H1 (cell line): ENCODE measurements at regions not wholly inside any gene's neighbourhood (a gene's known extent, or its start where the extent isn't known, plus 50 kb on each side); places are given as distances from the start of the nearest gene placed in this dataset.

Experiments used
- CTCF ChIA-PET: fragments of 300-600 bp; sonication (Branson Sonifier 250); formaldehyde crosslinking; loops from one replicate; lab custom pipeline; 2021; ENCODE audit not compliant: partially characterized antibody; lab: Charles Lee
- POLR2A ChIA-PET: fragments of 300-600 bp; sonication (Branson Sonifier 250); formaldehyde crosslinking; loops from one replicate; lab custom pipeline; 2021; ENCODE audit warnings: inconsistent platforms; ENCODE audit not compliant: partially characterized antibody; lab: Charles Lee
- DNase-seq, 2 experiments: peaks; one replicate each; pipeline versions ENCODE4 v3.0.0 to v3.0.0-alpha.2; 2010 to 2022; ENCODE audit warnings: low spot score in 2 of 2, low read depth in 1 of 2, mixed read lengths in 1 of 2
- FAIRE-seq: peaks from 2 replicates; lab custom pipeline; 2011; peaks lifted over from hg19 to GRCh38; lab: Jason Lieb, UNC
- H2AFZ ChIP-seq: 2 replicates; pipeline ENCODE4 v1.8.1; 2012; ENCODE audit warnings: low read length, inconsistent platforms
- H2AK5ac ChIP-seq: 2 replicates; pipeline ENCODE4 v1.6.1; 2013; ENCODE audit warnings: low read depth, low read length
- H2BK120ac ChIP-seq: replicated peaks from 2 replicates; pipeline ENCODE3; 2013; ENCODE audit warnings: low read depth, low read length, inconsistent platforms
- H2BK12ac ChIP-seq: 2 replicates; pipeline ENCODE4 v1.6.1; 2013; ENCODE audit warnings: low read depth, low read length
- H2BK15ac ChIP-seq: 2 replicates; pipeline ENCODE4 v1.6.1; 2013; ENCODE audit warnings: low read length
- H2BK20ac ChIP-seq: 2 replicates; pipeline ENCODE4 v1.6.1; 2013; ENCODE audit warnings: low read length
- H2BK5ac ChIP-seq: 2 replicates; pipeline ENCODE4 v1.6.1; 2013; ENCODE audit warnings: low read depth, low read length
- H3K14ac ChIP-seq: 2 replicates; pipeline ENCODE4 v1.6.1; 2013; ENCODE audit warnings: inconsistent platforms; ENCODE audit not compliant: insufficient read length
- H3K18ac ChIP-seq: 2 replicates; pipeline ENCODE4 v1.6.1; 2013; ENCODE audit warnings: low read length; ENCODE audit errors: extremely low read depth
- H3K23ac ChIP-seq: 2 replicates; pipeline ENCODE4 v1.6.1; 2013; ENCODE audit warnings: inconsistent platforms; ENCODE audit not compliant: insufficient read length
- H3K23me2 ChIP-seq: 2 replicates; pipeline ENCODE4 v1.6.1; 2013; ENCODE audit warnings: low read depth, low read length
- H3K27ac ChIP-seq: 2 replicates; pipeline ENCODE4 v1.6.1; 2011; ENCODE audit warnings: low read depth, low read length, inconsistent platforms
- H3K27me3 ChIP-seq, 4 experiments: replicated peaks in 1 of 4; 1 replicate in 1 of 4; 2 replicates in 3 of 4; pipeline versions ENCODE4 v1.6.1 to v1.8.1; 2011 to 2013; ENCODE audit warnings: low read length in 3 of 4, mild to moderate bottlenecking in 3 of 4, inconsistent platforms in 2 of 4, mixed read lengths in 2 of 4, moderate library complexity in 1 of 4; ENCODE audit not compliant: control insufficient read depth in 3 of 4, insufficient read depth in 3 of 4; ENCODE audit errors: extremely low read depth in 1 of 4
- H3K36me3 ChIP-seq, 4 experiments: 2 replicates each; pipeline versions ENCODE4 v1.6.1 to v1.8.1; 2011 to 2013; ENCODE audit warnings: mild to moderate bottlenecking in 4 of 4, low read length in 3 of 4, moderate library complexity in 2 of 4, control low read depth in 1 of 4, inconsistent platforms in 1 of 4; ENCODE audit not compliant: insufficient read depth in 4 of 4, control insufficient read depth in 2 of 4
- H3K4ac ChIP-seq: replicated peaks from 2 replicates; pipeline ENCODE3; 2013; ENCODE audit warnings: low read length, low read depth, mixed read lengths, inconsistent platforms; ENCODE audit not compliant: insufficient read length
- H3K4me1 ChIP-seq, 4 experiments: replicated peaks in 1 of 4; 1 replicate in 1 of 4; 2 replicates in 3 of 4; pipeline versions ENCODE4 v1.6.1 to v1.8.1; 2011 to 2013; ENCODE audit warnings: low read length in 3 of 4, inconsistent platforms in 2 of 4, mixed read lengths in 1 of 4; ENCODE audit not compliant: insufficient read depth in 4 of 4, control insufficient read depth in 3 of 4
- H3K4me2 ChIP-seq, 2 experiments: 2 replicates each; pipeline versions ENCODE4 v1.6.1 to v1.8.1; 2011 to 2013; ENCODE audit warnings: low read depth in 2 of 2, low read length in 2 of 2, control low read depth in 1 of 2, inconsistent platforms in 1 of 2, mild to moderate bottlenecking in 1 of 2; ENCODE audit not compliant: insufficient read depth in 1 of 2
- H3K4me3 ChIP-seq, 4 experiments: fragments of 200-600, 300-600 bp in 1 of 4; sonication (generic), shearing (Covaris generic), sonication (Bioruptor Twin) in 1 of 4; 2 replicates each; pipeline versions ENCODE4 v1.5.1 to v1.8.1; 2011 to 2016; ENCODE audit warnings: low read length in 4 of 4, low read depth in 3 of 4, control low read depth in 2 of 4, inconsistent platforms in 2 of 4, mild to moderate bottlenecking in 2 of 4, mixed read lengths in 1 of 4, moderate library complexity in 1 of 4; ENCODE audit not compliant: insufficient read depth in 2 of 4; ENCODE audit errors: extremely low read depth in 1 of 4
- H3K56ac ChIP-seq: replicated peaks from 2 replicates; pipeline ENCODE3; 2013; ENCODE audit warnings: low read depth, mild to moderate bottlenecking, mixed read lengths, low read length, inconsistent platforms; ENCODE audit not compliant: insufficient read length
- H3K79me1 ChIP-seq: 2 replicates; pipeline ENCODE4 v1.6.1; 2013; ENCODE audit warnings: low read depth, low read length, control low read depth
- H3K79me2 ChIP-seq, 2 experiments: 2 replicates each; pipeline versions ENCODE4 v1.6.1 to v1.8.1; 2012 to 2013; ENCODE audit warnings: low read length in 2 of 2, mild to moderate bottlenecking in 2 of 2, inconsistent platforms in 1 of 2; ENCODE audit not compliant: insufficient read depth in 2 of 2, control insufficient read depth in 1 of 2
- H3K9ac ChIP-seq, 4 experiments: replicated peaks in 1 of 4; 1 replicate in 1 of 4; 2 replicates in 3 of 4; pipeline versions ENCODE4 v1.6.1 to v1.8.1; 2011 to 2013; ENCODE audit warnings: low read depth in 3 of 4, low read length in 3 of 4, control low read depth in 2 of 4, mild to moderate bottlenecking in 2 of 4, moderate library complexity in 2 of 4, inconsistent platforms in 1 of 4; ENCODE audit errors: extremely low read depth in 1 of 4
- H3K9me3 ChIP-seq, 2 experiments: 2 replicates each; pipeline versions ENCODE4 v1.6.1 to v1.8.1; 2012 to 2013; ENCODE audit warnings: mild to moderate bottlenecking in 2 of 2, moderate library complexity in 2 of 2, control low read depth in 1 of 2, inconsistent platforms in 1 of 2, low read depth in 1 of 2, low read length in 1 of 2, mixed read lengths in 1 of 2; ENCODE audit not compliant: insufficient read depth in 2 of 2
- H4K20me1 ChIP-seq, 2 experiments: replicated peaks in 1 of 2; 2 replicates each; pipeline versions ENCODE3 to v1.8.1; 2011 to 2013; ENCODE audit warnings: inconsistent platforms in 2 of 2, low read length in 2 of 2, mild to moderate bottlenecking in 1 of 2; ENCODE audit not compliant: insufficient read depth in 2 of 2, control insufficient read depth in 1 of 2
- H4K5ac ChIP-seq: 2 replicates; pipeline ENCODE4 v1.6.1; 2013; ENCODE audit warnings: low read length, low read depth, mixed read lengths, inconsistent platforms; ENCODE audit not compliant: insufficient read length
- H4K8ac ChIP-seq: 2 replicates; pipeline ENCODE4 v1.8.0; 2013; ENCODE audit warnings: mild to moderate bottlenecking, moderate library complexity, low read length, inconsistent platforms; ENCODE audit not compliant: insufficient read depth; ENCODE audit errors: extremely low read depth
- H4K91ac ChIP-seq: replicated peaks from 2 replicates; pipeline ENCODE3; 2013; ENCODE audit warnings: low read length, mixed read lengths, inconsistent platforms; ENCODE audit not compliant: insufficient read length
- EP300 ChIP-seq, 2 experiments: IDR thresholded peaks; 1 replicate in 1 of 2; 2 replicates in 1 of 2; pipeline ENCODE4 v1.6.1; 2011 to 2012; ENCODE audit warnings: low read depth in 2 of 2, low read length in 2 of 2, mild to moderate bottlenecking in 2 of 2, borderline replicate concordance in 1 of 2, inconsistent platforms in 1 of 2, moderate library complexity in 1 of 2
- HDAC2 ChIP-seq, 2 experiments: fragments of 300-600 bp in 1 of 2; sonication (generic) in 1 of 2; IDR thresholded peaks; 2 replicates each; pipeline ENCODE4 v1.6.1; 2011 to 2012; ENCODE audit warnings: low read depth in 2 of 2, low read length in 2 of 2, mild to moderate bottlenecking in 2 of 2, moderate library complexity in 2 of 2, borderline replicate concordance in 1 of 2, inconsistent platforms in 1 of 2
- KDM5A ChIP-seq: fragments of 200-600 bp; IDR thresholded peaks from 2 replicates; pipeline ENCODE4 v1.7.1; 2012; ENCODE audit warnings: mild to moderate bottlenecking, low read length, inconsistent platforms, mixed read lengths
- NRF1 ChIP-seq: IDR thresholded peaks from 2 replicates; pipeline ENCODE4 v1.6.1; 2011; ENCODE audit warnings: mild to moderate bottlenecking, low read depth, low read length, improper control_type of control experiment
- USF2 ChIP-seq: IDR thresholded peaks from 2 replicates; pipeline ENCODE4 v1.6.1; 2011; ENCODE audit warnings: low read length, improper control_type of control experiment
- WGBS, 2 experiments: shearing (Covaris generic) in 1 of 2; methylation state at CpG; one replicate each; pipeline versions ENCODE4 v1.1.6 to v1.1.7; 2013 to 2015; ENCODE audit warnings: low lambda C conversion rate in 2 of 2, mixed read lengths in 2 of 2, inconsistent platforms in 1 of 2, low coverage in 1 of 2, missing lambda C conversion rate in 1 of 2; ENCODE audit not compliant: insufficient replicate concordance in 2 of 2, insufficient coverage in 1 of 2, insufficient read length in 1 of 2; ENCODE audit errors: extremely low coverage in 1 of 2, missing lambda C conversion rate in 1 of 2; 5-methylcytosine and 5-hydroxymethylcytosine counted together

- H3K9ac ChIP-seq = no peak overlapping the region
- WGBS, 2 experiments = 100% methylated on average over 1 of the region's 1 CpG; no CpG with 5 or more reads in 1 of the 2 experiments
- no peak overlapping the region for H2AFZ ChIP-seq
- no peaks in the 10 kb centered on the region for H4K20me1 ChIP-seq
- no peak overlapping the region for H2BK5ac ChIP-seq
- POLR2A ChIA-PET = no interaction called here
- H2BK20ac ChIP-seq = no peak overlapping the region
- no peak overlapping the region for H3K14ac ChIP-seq
- H3K27me3 ChIP-seq = no peaks in the 10 kb centered on the region
- no peaks in the 10 kb centered on the region for H3K23me2 ChIP-seq
- no peaks in the 10 kb centered on the region for H3K36me3 ChIP-seq
- no peak overlapping the region for H2BK12ac ChIP-seq
- H3K79me2 ChIP-seq = no peaks in the 10 kb centered on the region
- H2AK5ac ChIP-seq = no peak overlapping the region
- H4K8ac ChIP-seq = no peak overlapping the region
- TF ChIP-seq USF2 (no peak), EP300 (IDR thresholded peaks at IDR 0.05; ENCODE audit: borderline replicate concordance in 1 of 2, low read depth in 2 of 2, low read length in 2 of 2) (no peak), KDM5A (no peak), HDAC2 (IDR thresholded peaks at IDR 0.05; ENCODE audit: borderline replicate concordance in 1 of 2, low read depth in 2 of 2, low read length in 2 of 2) (no peak), NRF1 (no peak)
- no peaks in the 10 kb centered on the region for H3K9me3 ChIP-seq
- no peak overlapping the region for H3K4ac ChIP-seq
- H3K18ac ChIP-seq = no peak overlapping the region
- H3K56ac ChIP-seq = no peak overlapping the region
- FAIRE-seq (no peak), DNase-seq (no peak)
- no peaks in the 10 kb centered on the region for H3K79me1 ChIP-seq
- CTCF ChIA-PET = no interaction called here
- H3K4me2 ChIP-seq = no peak overlapping the region
- no peak overlapping the region for H3K27ac ChIP-seq
- H4K91ac ChIP-seq = no peak overlapping the region
- no peak overlapping the region for H4K5ac ChIP-seq
- no peak overlapping the region for H3K4me3 ChIP-seq
- H3K4me1 ChIP-seq = peaks cover 0 to 5% (median 2%) of the 10 kb centered on the region in 4 experiments; a peak in 2 of 7 replicates
- H2BK120ac ChIP-seq = no peak overlapping the region
- no peak overlapping the region for H3K23ac ChIP-seq
- no peak overlapping the region for H2BK15ac ChIP-seq
Measured at GRCh38 chr5:104569621-104570020, 1007.0 kb upstream of the NUDT12 start.
